ENCODE measurements at regions not wholly inside any gene's neighbourhood (a gene's known extent, or its start where the extent isn't known, plus 50 kb on each side); places are given as distances from the start of the nearest gene placed in this dataset.

- Histone ChIP-seq H3K36me3 (ENCODE audit: control insufficient read depth, insufficient read depth, low read length) (no peaks in the 10 kb centered on the region), H3K4me3 (ENCODE audit: low read depth, low read length) (no peak overlapping the region), H3K27me3 (ENCODE audit: control insufficient read depth, insufficient read depth, low read length) (no peaks in the 10 kb centered on the region)
- FAIRE-seq = no peak
- DNase-seq (ENCODE audit: low read depth) = peak; percentile 31
- no peak for TF ChIP-seq CTCF (IDR thresholded peaks at IDR 0.05; ENCODE audit: insufficient read depth, low read length, severe bottlenecking)
Observed at GRCh38 chr4:12689457-12689856, 794.7 kb downstream of the RAB28 start.

- no peak overlapping the region for H3K4me3 ChIP-seq (ENCODE audit: low read depth, low read length)
- H3K36me3 ChIP-seq (ENCODE audit: control insufficient read depth, insufficient read depth, low read length) = no peaks in the 10 kb centered on the region
- TF ChIP-seq CTCF (IDR thresholded peaks at IDR 0.05; ENCODE audit: insufficient read depth, low read length, severe bottlenecking) = peak; percentile 2
- FAIRE-seq = no peak
- no peak for DNase-seq (ENCODE audit: low read depth)
- no peaks in the 10 kb centered on the region for H3K27me3 ChIP-seq (ENCODE audit: control insufficient read depth, insufficient read depth, low read length)
Observed at GRCh38 chr4:12679217-12679616, 804.9 kb downstream of the RAB28 start.

GRCh38 chr4:12674184-12674583 lies 810.0 kb downstream of the RAB28 start:
- no peaks in the 10 kb centered on the region for H3K27me3 ChIP-seq (ENCODE audit: control insufficient read depth, insufficient read depth, low read length)
- FAIRE-seq = no peak
- no peak for DNase-seq (ENCODE audit: low read depth)
- H3K4me3 ChIP-seq (ENCODE audit: low read depth, low read length) = no peak overlapping the region
- no peaks in the 10 kb centered on the region for H3K36me3 ChIP-seq (ENCODE audit: control insufficient read depth, insufficient read depth, low read length)
- TF ChIP-seq CTCF (IDR thresholded peaks at IDR 0.05; ENCODE audit: insufficient read depth, low read length, severe bottlenecking) = no peak

- no peaks in the 10 kb centered on the region for H3K27me3 ChIP-seq (ENCODE audit: control insufficient read depth, insufficient read depth, low read length)
- no peak for TF ChIP-seq CTCF (IDR thresholded peaks at IDR 0.05; ENCODE audit: insufficient read depth, low read length, severe bottlenecking)
- no peak overlapping the region for H3K4me3 ChIP-seq (ENCODE audit: low read depth, low read length)
- H3K36me3 ChIP-seq (ENCODE audit: control insufficient read depth, insufficient read depth, low read length) = no peaks in the 10 kb centered on the region
- DNase-seq (ENCODE audit: low read depth) (no peak), FAIRE-seq (no peak)
Observed at GRCh38 chr4:12672303-12672702, 811.8 kb downstream of the RAB28 start.

- H3K27me3 ChIP-seq (ENCODE audit: control insufficient read depth, insufficient read depth, low read length) = no peaks in the 10 kb centered on the region
- FAIRE-seq = no peak
Observed at GRCh38 chr4:12658146-12658545, 826.0 kb downstream of the RAB28 start.

More at GRCh38 chr4:12658146-12658545, 826.0 kb downstream of the RAB28 start:
- TF ChIP-seq CTCF (IDR thresholded peaks at IDR 0.05; ENCODE audit: insufficient read depth, low read length, severe bottlenecking) = no peak
- no peak overlapping the region for H3K4me3 ChIP-seq (ENCODE audit: low read depth, low read length)
- DNase-seq (ENCODE audit: low read depth) = no peak
- H3K36me3 ChIP-seq (ENCODE audit: control insufficient read depth, insufficient read depth, low read length) = no peaks in the 10 kb centered on the region

All from bronchial epithelial cell (primary cell).